GM23248 (cell line): ENCODE measurements at regions not wholly inside any gene's neighbourhood (a gene's known extent, or its start where the extent isn't known, plus 50 kb on each side); places are given as distances from the start of the nearest gene placed in this dataset.

ENCODE experiments used
- EZH2 ChIP-seq: fragments of 200-600 bp; sonication (generic); IDR thresholded peaks from 2 replicates; pipeline ENCODE4 v1.6.1; 2018; ENCODE audit warnings: antibody characterized with exemption, mild to moderate bottlenecking; ENCODE audit not compliant: insufficient read depth, poor library complexity, severe bottlenecking
- EZH2phosphoT487 ChIP-seq: fragments of 200-600 bp; sonication (generic); IDR thresholded peaks from 2 replicates; pipeline ENCODE4 v1.6.1; 2018; ENCODE audit warnings: antibody characterized with exemption, moderate library complexity, mild to moderate bottlenecking, low read depth; ENCODE audit not compliant: insufficient read depth

GRCh38 chr2:146931109-146931508 lies 913.7 kb upstream of the ACVR2A start:
- no peak for TF ChIP-seq EZH2
- no peak for TF ChIP-seq EZH2phosphoT487
